Activated CD8-positive, alpha-beta T cell treated with anti-CD3 and anti-CD28 coated beads for 36 hours (primary cell): ENCODE measurements at regions not wholly inside any gene's neighbourhood (a gene's known extent, or its start where the extent isn't known, plus 50 kb on each side); places are given as distances from the start of the nearest gene placed in this dataset.

ENCODE experiments used
- ATAC-seq: fragments of 200-7000 bp; cut with Tn5 transposase; one replicate; pipeline ENCODE4 v1.10.0; 2021; ENCODE audit warnings: mild to moderate bottlenecking, moderate library complexity
- CTCF ChIA-PET: fragments of 350-600 bp; sonication (Branson Sonifier 250); formaldehyde crosslinking; loops from one replicate; lab custom pipeline; 2021; ENCODE audit warnings: antibody characterized with exemption; lab: Charles Lee
- POLR2A ChIA-PET: fragments of 350-600 bp; sonication (Branson Sonifier 250); formaldehyde crosslinking; loops from one replicate; lab custom pipeline; 2021; ENCODE audit warnings: antibody characterized with exemption; lab: Charles Lee
- DNase-seq: peaks from one replicate; pipeline ENCODE4 v3.0.0-alpha.2; 2020
- H3K27ac Mint-ChIP-seq: one replicate; pipeline ENCODE4 v1.8.0; 2021; ENCODE audit warnings: mild to moderate bottlenecking, mixed read lengths
- H3K27me3 Mint-ChIP-seq: one replicate; pipeline ENCODE4 v1.8.0; 2021; ENCODE audit warnings: mixed read lengths
- H3K36me3 Mint-ChIP-seq: one replicate; pipeline ENCODE4 v1.8.0; 2021; ENCODE audit warnings: low read depth, mixed read lengths
- H3K4me1 Mint-ChIP-seq: one replicate; pipeline ENCODE4 v1.8.0; 2021; ENCODE audit warnings: low read depth, mixed read lengths
- H3K4me3 Mint-ChIP-seq: one replicate; pipeline ENCODE4 v1.8.0; 2021; ENCODE audit warnings: mild to moderate bottlenecking, moderate library complexity, mixed read lengths
- H3K9me3 Mint-ChIP-seq: one replicate; pipeline ENCODE4 v1.8.0; 2021; ENCODE audit warnings: mixed read lengths
- intact Hi-C: fragments of 100-400 bp; cut with micrococcal nuclease; formaldehyde crosslinking; loops from one replicate; pipeline ENCODE4 v1.10.0; 2022
- TF ChIP-seq, protein P1 (sequence below): fragments of 200-600 bp; IDR thresholded peaks from one replicate; pipeline ENCODE4 v1.8.0; 2022; ENCODE audit warnings: antibody characterized with exemption, mild to moderate bottlenecking

- H3K27me3 Mint-ChIP-seq = no peaks in the 10 kb centered on the region
- peaks cover 83% of the 10 kb centered on the region for H3K4me1 Mint-ChIP-seq
- ChIA-PET POLR2A (interaction anchor here (0.7 to 5.1 kb wide), 18 partner anchors 9 to 176 kb away, joined by 3 to 31 read pairs (median 3); no protein-coding TSS in a partner anchor), CTCF (interaction anchor here (0.9 to 9.3 kb wide), 7 partner anchors 9 to 128 kb away, joined by 3 to 96 read pairs (median 4); no protein-coding TSS in a partner anchor)
- peaks cover 81% of the 10 kb centered on the region for H3K36me3 Mint-ChIP-seq
- TF ChIP-seq, protein P1, sequence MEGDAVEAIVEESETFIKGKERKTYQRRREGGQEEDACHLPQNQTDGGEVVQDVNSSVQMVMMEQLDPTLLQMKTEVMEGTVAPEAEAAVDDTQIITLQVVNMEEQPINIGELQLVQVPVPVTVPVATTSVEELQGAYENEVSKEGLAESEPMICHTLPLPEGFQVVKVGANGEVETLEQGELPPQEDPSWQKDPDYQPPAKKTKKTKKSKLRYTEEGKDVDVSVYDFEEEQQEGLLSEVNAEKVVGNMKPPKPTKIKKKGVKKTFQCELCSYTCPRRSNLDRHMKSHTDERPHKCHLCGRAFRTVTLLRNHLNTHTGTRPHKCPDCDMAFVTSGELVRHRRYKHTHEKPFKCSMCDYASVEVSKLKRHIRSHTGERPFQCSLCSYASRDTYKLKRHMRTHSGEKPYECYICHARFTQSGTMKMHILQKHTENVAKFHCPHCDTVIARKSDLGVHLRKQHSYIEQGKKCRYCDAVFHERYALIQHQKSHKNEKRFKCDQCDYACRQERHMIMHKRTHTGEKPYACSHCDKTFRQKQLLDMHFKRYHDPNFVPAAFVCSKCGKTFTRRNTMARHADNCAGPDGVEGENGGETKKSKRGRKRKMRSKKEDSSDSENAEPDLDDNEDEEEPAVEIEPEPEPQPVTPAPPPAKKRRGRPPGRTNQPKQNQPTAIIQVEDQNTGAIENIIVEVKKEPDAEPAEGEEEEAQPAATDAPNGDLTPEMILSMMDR = no peak
- DNase-seq (no peak), ATAC-seq (no peak)
- H3K4me3 Mint-ChIP-seq = peak overlapping the region; percentile 87
- no peaks in the 10 kb centered on the region for H3K9me3 Mint-ChIP-seq
- H3K27ac Mint-ChIP-seq = peak overlapping the region; percentile 97
- intact Hi-C loops = loop anchor here (2.0 to 5.0 kb wide), 2 partner anchors 49 to 100 kb away; no protein-coding TSS in a partner anchor
Observed at GRCh38 chr7:130912082-130912861, 178.3 kb upstream of the KLF14 start.

DNA sequence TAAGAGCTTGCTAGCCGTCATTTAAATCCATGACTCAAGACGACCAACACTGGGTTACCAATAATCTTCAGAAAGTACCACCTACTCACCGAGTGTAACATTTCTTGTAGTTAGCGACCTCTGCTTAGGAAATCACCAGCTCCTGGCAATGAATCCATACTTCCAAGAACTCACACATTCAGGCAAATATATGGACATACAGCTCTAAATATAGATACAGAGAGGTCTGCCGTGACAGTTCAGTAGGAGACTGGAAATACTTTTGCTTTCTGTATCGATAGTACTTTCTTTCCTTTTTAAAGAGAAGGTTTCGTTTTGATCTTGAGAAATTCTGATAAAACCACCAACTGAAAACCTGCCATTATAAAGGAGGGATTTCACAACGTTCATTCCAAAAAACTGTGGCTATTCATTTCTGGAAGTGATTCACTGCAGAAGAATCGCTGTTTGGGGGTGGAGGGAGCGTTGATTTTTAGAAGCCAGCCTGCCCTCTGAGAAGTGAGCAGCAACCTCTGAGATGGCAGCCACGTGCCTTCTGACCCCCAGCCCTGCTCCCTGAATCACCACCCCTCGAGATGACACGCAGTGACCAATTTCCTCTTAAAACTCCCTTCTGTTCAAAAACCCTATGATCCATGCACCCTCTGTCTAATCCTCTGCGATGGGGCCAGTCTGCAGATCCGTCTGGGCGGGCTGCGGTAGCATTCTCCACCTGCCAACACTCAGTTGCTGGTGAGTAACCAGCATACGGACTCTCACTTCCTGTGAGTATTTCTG, 179.0 kb upstream of the KLF14 start:
- intact Hi-C loops = loop anchor here (2.0 to 5.0 kb wide), 2 partner anchors 48 to 99 kb away; no protein-coding TSS in a partner anchor
- peaks cover 82% of the 10 kb centered on the region for H3K36me3 Mint-ChIP-seq

GRCh38 chr7:130913639-130914553, 179.9 kb upstream of the KLF14 start:
- Mint-ChIP-seq H3K4me3 (peak overlapping the region; percentile 87), H3K27ac (peak overlapping the region; percentile 97), H3K36me3 (peaks cover 84% of the 10 kb centered on the region), H3K9me3 (no peaks in the 10 kb centered on the region), H3K27me3 (no peaks in the 10 kb centered on the region), H3K4me1 (peaks cover 90% of the 10 kb centered on the region)
- TF ChIP-seq, protein P1 = no peak
- peak; percentile 2 for ATAC-seq
- POLR2A ChIA-PET = interaction anchor here (0.6 to 5.1 kb wide), 17 partner anchors 8 to 1747 kb away, joined by 3 to 31 read pairs (median 5); no protein-coding TSS in a partner anchor
- CTCF ChIA-PET = interaction anchor here (1.2 to 9.3 kb wide), 5 partner anchors 15 to 126 kb away, joined by 3 to 96 read pairs (median 9); no protein-coding TSS in a partner anchor
- peak; percentile 16 for DNase-seq
- intact Hi-C loops = loop anchor here (2.0 to 5.0 kb wide), 2 partner anchors 47 to 98 kb away; no protein-coding TSS in a partner anchor

More for the DNA sequence above, 179.0 kb upstream of the KLF14 start:
- Mint-ChIP-seq H3K4me3 (peak overlapping the region; percentile 87), H3K27ac (peak overlapping the region; percentile 97), H3K4me1 (peaks cover 86% of the 10 kb centered on the region), H3K27me3 (no peaks in the 10 kb centered on the region), H3K9me3 (no peaks in the 10 kb centered on the region)
- CTCF ChIA-PET = interaction anchor here (0.9 to 9.3 kb wide), 6 partner anchors 9 to 127 kb away, joined by 3 to 96 read pairs (median 6); no protein-coding TSS in a partner anchor
- ATAC-seq (peak; percentile 79), DNase-seq (peak; percentile 93)
- TF ChIP-seq, protein P1 = no peak
- POLR2A ChIA-PET = interaction anchor here (0.6 to 5.1 kb wide), 22 partner anchors 9 to 1748 kb away, joined by 3 to 31 read pairs (median 4); no protein-coding TSS in a partner anchor

DNA sequence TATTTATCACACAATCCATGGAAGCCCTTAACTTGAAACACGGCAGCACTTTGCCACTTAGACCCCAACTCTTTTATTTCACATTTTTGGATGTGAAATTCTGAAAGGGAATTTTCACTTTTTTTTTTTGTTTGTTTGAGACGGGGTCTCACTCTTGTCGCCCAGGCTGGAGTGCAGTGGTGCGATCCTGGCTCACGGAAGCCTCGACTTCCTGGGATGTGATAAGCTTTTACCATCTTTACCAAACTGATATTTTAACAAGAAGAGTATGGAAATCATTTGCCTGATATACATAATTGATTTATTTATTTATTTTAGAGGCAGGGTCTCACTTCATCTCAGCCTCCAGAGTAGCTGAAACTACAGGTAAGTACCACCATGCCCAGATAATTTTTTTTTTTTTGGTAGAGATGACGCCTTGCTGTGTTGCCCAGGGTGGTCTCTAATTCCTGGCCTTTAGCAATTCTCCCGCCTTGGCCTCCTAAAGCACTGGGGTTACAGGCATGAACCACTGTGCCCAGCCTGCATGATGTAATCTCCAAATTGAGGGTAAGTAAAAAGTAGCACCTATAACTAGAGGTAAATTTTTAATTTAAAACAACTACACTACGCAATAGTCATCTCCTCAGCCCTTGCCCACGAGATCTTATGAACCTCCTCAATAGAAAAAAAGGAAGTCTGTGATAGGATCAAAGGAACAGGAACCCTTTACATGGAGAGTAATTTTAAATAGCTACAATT, 180.7 kb upstream of the KLF14 start:
- ChIA-PET POLR2A (interaction anchor here (0.6 to 5.1 kb wide), 9 partner anchors 11 to 24 kb away, joined by 3 to 31 read pairs (median 5); no protein-coding TSS in a partner anchor), CTCF (interaction anchor here (0.6 to 9.3 kb wide), 6 partner anchors 15 to 125 kb away, joined by 3 to 96 read pairs (median 7); no protein-coding TSS in a partner anchor)
- TF ChIP-seq, protein P1 = no peak
- no peaks in the 10 kb centered on the region for H3K9me3 Mint-ChIP-seq
- no peaks in the 10 kb centered on the region for H3K27me3 Mint-ChIP-seq
- peak overlapping the region; percentile 97 for H3K27ac Mint-ChIP-seq
- intact Hi-C loops = loop anchor here (5.0 kb wide), 1 partner anchor 98 kb away; no protein-coding TSS in a partner anchor
- DNase-seq (peak; percentile 15), ATAC-seq (no peak)
- H3K4me1 Mint-ChIP-seq = peaks cover 89% of the 10 kb centered on the region
- H3K4me3 Mint-ChIP-seq = peak overlapping the region; percentile 87
- peaks cover 83% of the 10 kb centered on the region for H3K36me3 Mint-ChIP-seq
